PC-9 (cell line): ENCODE measurements at regions not wholly inside any gene's neighbourhood (a gene's known extent, or its start where the extent isn't known, plus 50 kb on each side); places are given as distances from the start of the nearest gene placed in this dataset.

Source experiments
- CTCF ChIP-seq: fragments of 200-600 bp; sonication (generic); conservative IDR thresholded peaks from 2 replicates; pipeline ENCODE4 v1.6.1; 2017; ENCODE audit warnings: mixed run types, antibody characterized with exemption, mild to moderate bottlenecking, moderate library complexity
- EZH2 ChIP-seq: fragments of 200-600 bp; sonication (generic); IDR thresholded peaks from 2 replicates; pipeline ENCODE4 v1.8.0; 2017; ENCODE audit warnings: antibody characterized with exemption, low read depth

GRCh38 chr4:33914386-33914785 lies 2329.9 kb downstream of the ARAP2 start:
- TF ChIP-seq CTCF = no peak
- TF ChIP-seq EZH2 = no peak
